Astrocyte (in vitro differentiated cells and primary cell): ENCODE measurements at regions not wholly inside any gene's neighbourhood (a gene's known extent, or its start where the extent isn't known, plus 50 kb on each side); places are given as distances from the start of the nearest gene placed in this dataset.

Source experiments
- DNase-seq: peaks from one replicate; pipeline ENCODE4 v3.0.0-alpha.2; 2010; ENCODE audit warnings: low read depth
- FAIRE-seq: peaks from 2 replicates; lab custom pipeline; 2011; peaks lifted over from hg19 to GRCh38; lab: Jason Lieb, UNC
- H2AFZ ChIP-seq: 2 replicates; pipeline ENCODE4 v1.6.0; 2012; ENCODE audit warnings: low read depth, low read length, inconsistent platforms
- H3K27ac ChIP-seq: 2 replicates; pipeline ENCODE4 v1.5.1; 2011; ENCODE audit warnings: low read depth, low read length, inconsistent platforms
- H3K27me3 ChIP-seq: 2 replicates; pipeline ENCODE4 v1.6.0; 2011; ENCODE audit warnings: low read length, inconsistent platforms; ENCODE audit not compliant: insufficient read depth
- H3K36me3 ChIP-seq: 2 replicates; pipeline ENCODE4 v1.5.1; 2011; ENCODE audit warnings: low read length, inconsistent platforms; ENCODE audit not compliant: insufficient read depth
- H3K4me1 ChIP-seq: 2 replicates; pipeline ENCODE4 v1.5.1; 2011; ENCODE audit warnings: low read length, inconsistent platforms; ENCODE audit not compliant: insufficient read depth
- H3K4me2 ChIP-seq: 2 replicates; pipeline ENCODE4 v1.6.0; 2012; ENCODE audit warnings: low read length, inconsistent platforms
- H3K4me3 ChIP-seq: 2 replicates; pipeline ENCODE4 v1.5.1; 2011; ENCODE audit warnings: low read depth, mild to moderate bottlenecking, low read length, inconsistent platforms; ENCODE audit not compliant: insufficient read depth
- H3K79me2 ChIP-seq: 2 replicates; pipeline ENCODE4 v1.6.0; 2012; ENCODE audit warnings: mild to moderate bottlenecking, low read length, inconsistent platforms; ENCODE audit not compliant: insufficient read depth
- H3K9ac ChIP-seq: 2 replicates; pipeline ENCODE4 v1.6.0; 2012; ENCODE audit warnings: mild to moderate bottlenecking, low read length, inconsistent platforms
- H3K9me3 ChIP-seq: 2 replicates; pipeline ENCODE4 v1.5.1; 2012; ENCODE audit warnings: low read depth, mild to moderate bottlenecking, low read length, inconsistent platforms; ENCODE audit not compliant: insufficient read depth
- H4K20me1 ChIP-seq: 2 replicates; pipeline ENCODE4 v1.6.0; 2012; ENCODE audit warnings: low read length, inconsistent platforms; ENCODE audit not compliant: insufficient read depth
- H3K27ac Mint-ChIP-seq: one replicate; pipeline ENCODE4 v1.8.0; 2021; ENCODE audit warnings: mild to moderate bottlenecking, mixed read lengths; ENCODE audit not compliant: unreplicated experiment
- H3K27me3 Mint-ChIP-seq: one replicate; pipeline ENCODE4 v1.8.0; 2021; ENCODE audit warnings: low read depth, mixed read lengths; ENCODE audit not compliant: unreplicated experiment
- H3K36me3 Mint-ChIP-seq: one replicate; pipeline ENCODE4 v1.8.0; 2021; ENCODE audit warnings: low read depth, mixed read lengths; ENCODE audit not compliant: unreplicated experiment
- H3K4me1 Mint-ChIP-seq: one replicate; pipeline ENCODE4 v1.8.0; 2021; ENCODE audit warnings: low read depth, mixed read lengths; ENCODE audit not compliant: unreplicated experiment
- H3K4me3 Mint-ChIP-seq: one replicate; pipeline ENCODE4 v1.8.0; 2021; ENCODE audit warnings: mild to moderate bottlenecking, moderate library complexity, mixed read lengths; ENCODE audit not compliant: unreplicated experiment
- H3K9me3 Mint-ChIP-seq: one replicate; pipeline ENCODE4 v1.8.0; 2021; ENCODE audit warnings: mild to moderate bottlenecking, mixed read lengths; ENCODE audit not compliant: unreplicated experiment
- EZH2 ChIP-seq: IDR thresholded peaks from 2 replicates; pipeline ENCODE4 v1.6.1; 2012; ENCODE audit warnings: mild to moderate bottlenecking, low read length, inconsistent platforms; ENCODE audit not compliant: insufficient read depth
- TF ChIP-seq, protein P1 (sequence below): IDR thresholded peaks from 2 replicates; pipeline ENCODE4 v1.5.1; 2011; ENCODE audit warnings: low read depth, mild to moderate bottlenecking, inconsistent platforms, low read length, moderate library complexity; ENCODE audit not compliant: insufficient read depth

- no peak for TF ChIP-seq EZH2
- TF ChIP-seq, protein P1, sequence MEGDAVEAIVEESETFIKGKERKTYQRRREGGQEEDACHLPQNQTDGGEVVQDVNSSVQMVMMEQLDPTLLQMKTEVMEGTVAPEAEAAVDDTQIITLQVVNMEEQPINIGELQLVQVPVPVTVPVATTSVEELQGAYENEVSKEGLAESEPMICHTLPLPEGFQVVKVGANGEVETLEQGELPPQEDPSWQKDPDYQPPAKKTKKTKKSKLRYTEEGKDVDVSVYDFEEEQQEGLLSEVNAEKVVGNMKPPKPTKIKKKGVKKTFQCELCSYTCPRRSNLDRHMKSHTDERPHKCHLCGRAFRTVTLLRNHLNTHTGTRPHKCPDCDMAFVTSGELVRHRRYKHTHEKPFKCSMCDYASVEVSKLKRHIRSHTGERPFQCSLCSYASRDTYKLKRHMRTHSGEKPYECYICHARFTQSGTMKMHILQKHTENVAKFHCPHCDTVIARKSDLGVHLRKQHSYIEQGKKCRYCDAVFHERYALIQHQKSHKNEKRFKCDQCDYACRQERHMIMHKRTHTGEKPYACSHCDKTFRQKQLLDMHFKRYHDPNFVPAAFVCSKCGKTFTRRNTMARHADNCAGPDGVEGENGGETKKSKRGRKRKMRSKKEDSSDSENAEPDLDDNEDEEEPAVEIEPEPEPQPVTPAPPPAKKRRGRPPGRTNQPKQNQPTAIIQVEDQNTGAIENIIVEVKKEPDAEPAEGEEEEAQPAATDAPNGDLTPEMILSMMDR = no peak
- FAIRE-seq = no peak
- no peak overlapping the region for H3K9ac ChIP-seq
- no peak overlapping the region for H3K27ac ChIP-seq
- no peaks in the 10 kb centered on the region for H4K20me1 ChIP-seq
- peaks cover 13% of the 10 kb centered on the region for H3K27me3 ChIP-seq
- no peak overlapping the region for H2AFZ ChIP-seq
- H3K4me1 ChIP-seq = no peaks in the 10 kb centered on the region
- H3K4me3 ChIP-seq = no peak overlapping the region
- Mint-ChIP-seq H3K27me3 (peaks cover 46% of the 10 kb centered on the region), H3K27ac (no peak overlapping the region), H3K4me3 (no peak overlapping the region), H3K4me1 (peaks cover 5% of the 10 kb centered on the region), H3K9me3 (peaks cover 1% of the 10 kb centered on the region), H3K36me3 (no peaks in the 10 kb centered on the region)
- H3K9me3 ChIP-seq = no peaks in the 10 kb centered on the region
- no peaks in the 10 kb centered on the region for H3K79me2 ChIP-seq
- DNase-seq = no peak
- H3K36me3 ChIP-seq = no peaks in the 10 kb centered on the region
- no peak overlapping the region for H3K4me2 ChIP-seq
These were observed 104.1 kb upstream of the PTPN1 start for GRCh38 chr20:50405915-50406609.

DNA sequence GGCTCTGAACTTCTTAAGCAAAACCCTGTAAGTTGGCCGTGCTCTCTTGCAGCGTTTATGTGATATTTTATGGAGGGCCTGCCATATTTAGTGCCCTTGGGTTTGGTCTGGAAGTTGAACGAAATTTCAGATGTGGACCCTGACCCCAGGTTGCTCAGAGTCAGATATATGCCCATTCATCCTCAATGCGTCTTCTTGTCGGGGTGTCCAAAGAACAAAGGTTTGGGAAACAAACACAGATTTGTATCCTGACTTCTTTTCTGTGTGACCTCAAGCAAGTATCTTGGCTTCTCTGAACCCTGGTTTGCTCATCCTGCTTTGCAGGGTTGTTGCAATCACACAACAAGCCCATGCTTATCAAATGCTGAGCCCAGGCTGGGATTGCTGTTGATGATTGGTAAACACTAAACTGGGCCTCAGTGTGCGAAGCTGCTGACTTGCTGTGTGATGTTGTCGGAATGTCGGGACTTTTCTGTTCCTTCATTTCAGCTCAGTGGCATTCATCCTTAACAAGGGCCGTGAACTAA lies 103.5 kb upstream of the PTPN1 start:
- TF ChIP-seq EZH2 = no peak
- TF ChIP-seq, protein P1 = no peak
- no peak for FAIRE-seq

More for the DNA sequence above, 103.5 kb upstream of the PTPN1 start:
- Histone ChIP-seq H3K9me3 (no peaks in the 10 kb centered on the region), H4K20me1 (no peaks in the 10 kb centered on the region), H3K4me2 (no peak overlapping the region), H2AFZ (no peak overlapping the region), H3K9ac (no peak overlapping the region), H3K79me2 (no peaks in the 10 kb centered on the region), H3K36me3 (no peaks in the 10 kb centered on the region), H3K27me3 (peaks cover 15% of the 10 kb centered on the region), H3K4me3 (no peak overlapping the region), H3K4me1 (no peaks in the 10 kb centered on the region), H3K27ac (no peak overlapping the region)
- Mint-ChIP-seq H3K4me1 (peaks cover 5% of the 10 kb centered on the region), H3K4me3 (no peak overlapping the region), H3K36me3 (no peaks in the 10 kb centered on the region), H3K27me3 (peaks cover 48% of the 10 kb centered on the region), H3K9me3 (peaks cover 1% of the 10 kb centered on the region), H3K27ac (no peak overlapping the region)
- no peak for DNase-seq
